ENCODE measurements at regions not wholly inside any gene's neighbourhood (a gene's known extent, or its start where the extent isn't known, plus 50 kb on each side); places are given as distances from the start of the nearest gene placed in this dataset.
"Not testable (repeated sequence)": the region's sequence is repeated elsewhere in the genome, so short reads cannot be mapped to it uniquely, and the experiment has no call there.

DNA sequence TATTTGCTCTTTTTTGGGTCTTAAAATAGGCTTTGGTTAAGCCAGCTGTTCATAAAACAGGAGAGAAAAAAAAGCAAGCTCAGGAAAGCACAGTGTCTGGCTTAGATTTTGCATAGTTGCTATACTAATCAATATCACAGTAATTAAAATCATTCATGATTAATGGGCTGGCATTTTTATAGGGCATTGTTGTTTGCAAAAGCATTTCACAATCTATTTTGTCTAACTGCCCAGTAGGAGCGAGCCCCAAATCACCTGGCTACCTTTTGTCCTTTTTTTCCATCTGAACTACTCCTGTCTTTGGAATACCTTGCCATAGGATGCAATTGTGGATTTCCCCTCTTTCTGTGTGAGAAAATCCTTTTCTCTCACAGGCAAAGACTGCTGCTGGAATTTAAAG, 619.8 kb downstream of the JRKL start:
- ChIA-PET POLR2A (no interaction called here), CTCF (no interaction called here)
- TF ChIP-seq FOXM1 (IDR thresholded peaks at IDR 0.05; ENCODE audit: borderline replicate concordance) (no peak), ZNF384 (IDR thresholded peaks at IDR 0.05) (no peak), CTBP1 (IDR thresholded peaks at IDR 0.05; ENCODE audit: borderline replicate concordance) (no peak), SP1 (IDR thresholded peaks at IDR 0.05) (no peak), LEF1 (IDR thresholded peaks at IDR 0.05; ENCODE audit: borderline replicate concordance) (no peak), ARNT (IDR thresholded peaks at IDR 0.05) (no peak), BHLHE40 (IDR thresholded peaks at IDR 0.05; ENCODE audit: borderline replicate concordance) (no peak), NFRKB (IDR thresholded peaks at IDR 0.05) (no peak), FOXK2 (IDR thresholded peaks at IDR 0.05) (no peak)
- TF ChIP-seq, protein P1, sequence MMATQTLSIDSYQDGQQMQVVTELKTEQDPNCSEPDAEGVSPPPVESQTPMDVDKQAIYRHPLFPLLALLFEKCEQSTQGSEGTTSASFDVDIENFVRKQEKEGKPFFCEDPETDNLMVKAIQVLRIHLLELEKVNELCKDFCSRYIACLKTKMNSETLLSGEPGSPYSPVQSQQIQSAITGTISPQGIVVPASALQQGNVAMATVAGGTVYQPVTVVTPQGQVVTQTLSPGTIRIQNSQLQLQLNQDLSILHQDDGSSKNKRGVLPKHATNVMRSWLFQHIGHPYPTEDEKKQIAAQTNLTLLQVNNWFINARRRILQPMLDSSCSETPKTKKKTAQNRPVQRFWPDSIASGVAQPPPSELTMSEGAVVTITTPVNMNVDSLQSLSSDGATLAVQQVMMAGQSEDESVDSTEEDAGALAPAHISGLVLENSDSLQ (IDR thresholded peaks at IDR 0.05): no peak
- no peak for DNase-seq (ENCODE audit: extremely low spot score)

DNA sequence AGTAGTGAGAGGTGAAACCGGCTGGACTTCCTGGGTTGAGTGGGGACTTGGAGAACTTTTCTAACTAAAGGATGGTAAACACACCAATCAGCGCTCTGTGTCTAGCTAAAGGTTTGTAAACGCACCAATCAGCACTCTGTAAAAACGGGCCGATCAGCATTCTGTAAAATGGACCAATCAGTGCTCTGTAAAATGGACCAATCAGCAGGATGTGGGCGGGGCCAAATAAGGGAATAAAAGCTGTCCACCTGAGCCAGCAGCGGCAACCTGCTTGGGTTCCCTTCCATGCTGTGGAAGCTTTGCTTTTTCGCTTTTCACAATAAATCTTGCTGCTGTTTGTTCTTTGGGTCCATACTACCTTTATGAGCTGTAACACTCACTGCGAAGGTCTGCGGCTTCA, 621.2 kb downstream of the JRKL start:
- DNase-seq (ENCODE audit: extremely low spot score); POLR2A ChIA-PET; CTCF ChIA-PET: not testable (repeated sequence)

DNA sequence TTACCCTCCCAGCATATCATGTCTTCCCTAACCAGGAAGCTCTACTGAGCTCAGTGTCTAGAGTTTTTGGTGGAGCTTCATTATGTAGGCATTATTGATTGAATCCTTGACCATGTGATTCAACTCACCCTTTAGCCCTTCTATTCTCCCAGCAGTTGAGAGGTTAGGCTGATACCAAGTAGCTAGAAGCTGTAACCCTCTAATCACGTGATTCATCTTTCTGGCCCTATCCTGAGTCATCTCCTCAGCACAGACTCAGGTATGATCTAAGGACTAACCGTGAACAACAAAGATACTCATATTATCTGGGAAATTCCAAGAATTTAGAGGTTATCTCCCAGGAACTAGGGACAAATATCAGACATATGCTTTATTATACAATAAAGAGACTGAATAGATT, 625.5 kb downstream of the JRKL start:
- ChIA-PET POLR2A (no interaction called here), CTCF (no interaction called here)
- no peak for DNase-seq (ENCODE audit: extremely low spot score)
- TF ChIP-seq ZNF384 (IDR thresholded peaks at IDR 0.05) (no peak), NFRKB (IDR thresholded peaks at IDR 0.05) (no peak), SP1 (IDR thresholded peaks at IDR 0.05) (no peak), TARDBP (IDR thresholded peaks at IDR 0.05) (no peak), CTBP1 (IDR thresholded peaks at IDR 0.05; ENCODE audit: borderline replicate concordance) (no peak), L3MBTL2 (conservative IDR thresholded peaks at IDR 0.05) (no peak), HDGF (IDR thresholded peaks at IDR 0.05; ENCODE audit: borderline replicate concordance) (no peak), FOXM1 (IDR thresholded peaks at IDR 0.05; ENCODE audit: borderline replicate concordance) (no peak), FOXA1 (IDR thresholded peaks at IDR 0.05) (no peak), BHLHE40 (IDR thresholded peaks at IDR 0.05; ENCODE audit: borderline replicate concordance) (no peak)

DNA sequence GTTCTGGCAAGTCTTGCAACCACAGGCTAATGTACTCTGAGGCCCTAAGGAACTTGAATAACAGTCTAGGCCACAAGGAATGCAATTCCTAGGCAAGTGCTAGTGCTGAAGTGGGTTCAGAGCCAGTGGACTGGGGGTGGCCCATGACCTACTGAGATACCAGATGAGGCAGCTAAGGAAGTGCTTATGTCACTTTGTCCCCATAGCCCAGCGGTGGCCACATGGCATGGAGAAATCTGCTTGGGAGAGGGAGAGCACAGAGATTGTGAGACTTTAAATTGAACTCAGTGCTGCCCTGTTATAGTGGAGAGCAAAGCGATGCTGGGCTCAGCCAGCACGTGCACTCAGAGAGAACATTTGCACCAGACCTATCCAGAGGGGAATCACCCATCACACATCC, 629.5 kb downstream of the JRKL start:
- POLR2A ChIA-PET: no interaction called here
- TF ChIP-seq NFRKB (IDR thresholded peaks at IDR 0.05) (no peak), ARNT (IDR thresholded peaks at IDR 0.05) (no peak), HDGF (IDR thresholded peaks at IDR 0.05; ENCODE audit: borderline replicate concordance) (no peak), FOXA1 (IDR thresholded peaks at IDR 0.05) (no peak), SUZ12 (IDR thresholded peaks at IDR 0.05) (no peak), CTBP1 (IDR thresholded peaks at IDR 0.05; ENCODE audit: borderline replicate concordance) (no peak), BHLHE40 (IDR thresholded peaks at IDR 0.05; ENCODE audit: borderline replicate concordance) (no peak), FOXM1 (IDR thresholded peaks at IDR 0.05; ENCODE audit: borderline replicate concordance) (no peak), TARDBP (IDR thresholded peaks at IDR 0.05) (no peak), FOXK2 (IDR thresholded peaks at IDR 0.05) (no peak), ZNF384 (IDR thresholded peaks at IDR 0.05) (no peak), SP1 (IDR thresholded peaks at IDR 0.05) (no peak), ELF4 (IDR thresholded peaks at IDR 0.05) (no peak), LEF1 (IDR thresholded peaks at IDR 0.05; ENCODE audit: borderline replicate concordance) (no peak), L3MBTL2 (conservative IDR thresholded peaks at IDR 0.05) (no peak)
- TF ChIP-seq, protein P1 (IDR thresholded peaks at IDR 0.05): no peak
- CTCF ChIA-PET: no interaction called here
- no peak for DNase-seq (ENCODE audit: extremely low spot score)

DNA sequence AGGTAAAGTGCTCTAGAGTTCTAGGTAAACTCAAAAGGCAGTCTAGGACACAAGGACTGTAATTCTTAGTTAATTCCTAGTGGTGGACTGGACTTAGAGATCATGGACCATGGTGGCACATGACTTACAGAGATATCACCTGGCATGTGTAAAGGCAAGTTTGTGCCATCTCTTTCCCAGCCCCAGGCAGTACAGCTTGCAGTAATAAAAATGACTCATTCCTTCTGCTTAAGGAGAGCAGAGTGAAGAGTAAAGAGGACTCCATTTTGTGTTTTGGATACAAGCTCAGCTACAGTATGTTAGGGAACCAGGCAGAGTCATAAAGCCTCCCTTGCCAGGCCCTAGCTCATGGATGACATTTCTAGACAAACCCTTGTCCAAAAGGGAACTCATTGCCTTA, 629.9 kb downstream of the JRKL start:
- no peak for TF ChIP-seq CTBP1 (IDR thresholded peaks at IDR 0.05; ENCODE audit: borderline replicate concordance)
- TF ChIP-seq ARNT (IDR thresholded peaks at IDR 0.05): no peak
- no peak for TF ChIP-seq FOXK2 (IDR thresholded peaks at IDR 0.05)
- TF ChIP-seq, protein P1 (IDR thresholded peaks at IDR 0.05): no peak
- no peak for TF ChIP-seq LEF1 (IDR thresholded peaks at IDR 0.05; ENCODE audit: borderline replicate concordance)
- no peak for TF ChIP-seq SP1 (IDR thresholded peaks at IDR 0.05)
- no peak for TF ChIP-seq FOXM1 (IDR thresholded peaks at IDR 0.05; ENCODE audit: borderline replicate concordance)
- TF ChIP-seq FOXA1 (IDR thresholded peaks at IDR 0.05): no peak
- no peak for TF ChIP-seq TARDBP (IDR thresholded peaks at IDR 0.05)
- no peak for TF ChIP-seq L3MBTL2 (conservative IDR thresholded peaks at IDR 0.05)
- no peak for TF ChIP-seq BHLHE40 (IDR thresholded peaks at IDR 0.05; ENCODE audit: borderline replicate concordance)
- no peak for TF ChIP-seq SUZ12 (IDR thresholded peaks at IDR 0.05)
- no peak for TF ChIP-seq ELF4 (IDR thresholded peaks at IDR 0.05)
- no peak for TF ChIP-seq NFRKB (IDR thresholded peaks at IDR 0.05)
- no peak for TF ChIP-seq ZNF384 (IDR thresholded peaks at IDR 0.05)
- no peak for TF ChIP-seq HDGF (IDR thresholded peaks at IDR 0.05; ENCODE audit: borderline replicate concordance)
- POLR2A ChIA-PET: no interaction called here
- DNase-seq (ENCODE audit: extremely low spot score): no peak
- CTCF ChIA-PET: no interaction called here

DNA sequence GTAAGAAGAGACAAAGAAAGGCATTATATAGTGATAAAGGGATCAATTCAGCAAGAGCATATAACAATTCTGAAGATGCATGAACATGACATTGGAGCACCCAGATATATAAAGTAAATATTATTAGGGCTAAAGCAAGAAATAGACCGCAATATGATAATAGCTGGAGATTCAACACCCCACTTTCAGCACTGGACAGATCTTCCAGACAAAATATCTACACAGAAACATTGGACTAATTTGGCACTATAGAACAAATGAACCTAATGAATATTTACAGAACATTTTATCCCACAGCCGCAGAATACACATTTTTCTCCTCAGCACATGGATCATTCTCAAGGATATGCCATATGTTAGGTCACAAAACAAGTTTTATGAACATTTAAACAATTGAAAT, 633.1 kb downstream of the JRKL start:
- ChIA-PET POLR2A (no interaction called here), CTCF (no interaction called here)
- no peak for TF ChIP-seq ZNF384 (IDR thresholded peaks at IDR 0.05)
- no peak for TF ChIP-seq SP1 (IDR thresholded peaks at IDR 0.05)
- TF ChIP-seq SUZ12 (IDR thresholded peaks at IDR 0.05): no peak
- no peak for TF ChIP-seq L3MBTL2 (conservative IDR thresholded peaks at IDR 0.05)
- no peak for TF ChIP-seq CTBP1 (IDR thresholded peaks at IDR 0.05; ENCODE audit: borderline replicate concordance)
- no peak for TF ChIP-seq FOXA1 (IDR thresholded peaks at IDR 0.05)
- no peak for TF ChIP-seq FOXM1 (IDR thresholded peaks at IDR 0.05; ENCODE audit: borderline replicate concordance)
- TF ChIP-seq BHLHE40 (IDR thresholded peaks at IDR 0.05; ENCODE audit: borderline replicate concordance): no peak
- no peak for TF ChIP-seq HDGF (IDR thresholded peaks at IDR 0.05; ENCODE audit: borderline replicate concordance)
- no peak for TF ChIP-seq NFRKB (IDR thresholded peaks at IDR 0.05)
- TF ChIP-seq ARNT (IDR thresholded peaks at IDR 0.05): no peak
- TF ChIP-seq ELF4 (IDR thresholded peaks at IDR 0.05): no peak
- TF ChIP-seq TARDBP (IDR thresholded peaks at IDR 0.05): no peak
- no peak for TF ChIP-seq FOXK2 (IDR thresholded peaks at IDR 0.05)
- TF ChIP-seq, protein P1 (IDR thresholded peaks at IDR 0.05): no peak
- no peak for DNase-seq (ENCODE audit: extremely low spot score)
